Transverse colon (tissue), 4 donors: ENCODE measurements at regions not wholly inside any gene's neighbourhood (a gene's known extent, or its start where the extent isn't known, plus 50 kb on each side); places are given as distances from the start of the nearest gene placed in this dataset.

Experiments used
- EP300 ChIP-seq: sonication (generic); formaldehyde crosslinking; IDR thresholded peaks from one replicate; pipeline ENCODE4 v1.6.1; 2017; ENCODE audit warnings: antibody characterized with exemption, low read depth
- POLR2A ChIP-seq: fragments of 450-650 bp; IDR thresholded peaks from one replicate; pipeline ENCODE4 v1.6.1; 2016; ENCODE audit warnings: antibody characterized with exemption, mild to moderate bottlenecking, moderate library complexity
- POLR2AphosphoS5 ChIP-seq, 3 donors: sonication (generic); formaldehyde crosslinking; IDR thresholded peaks; one replicate each; pipeline ENCODE4 v1.6.1; 2016; ENCODE audit warnings: antibody characterized with exemption in 3 of 3
- TF ChIP-seq, protein P1 (sequence below), 5 experiments: fragments of 200-600 bp in 3 of 5; fragments of 450-650 bp in 2 of 5; sonication (generic) in 3 of 5; IDR thresholded peaks; 1 replicate in 2 of 5; 2 replicates in 3 of 5; pipeline ENCODE4 v1.5.1; 2016 to 2017; ENCODE audit warnings: antibody characterized with exemption in 5 of 5, inconsistent platforms in 3 of 5, mild to moderate bottlenecking in 2 of 5, moderate library complexity in 1 of 5

DNA sequence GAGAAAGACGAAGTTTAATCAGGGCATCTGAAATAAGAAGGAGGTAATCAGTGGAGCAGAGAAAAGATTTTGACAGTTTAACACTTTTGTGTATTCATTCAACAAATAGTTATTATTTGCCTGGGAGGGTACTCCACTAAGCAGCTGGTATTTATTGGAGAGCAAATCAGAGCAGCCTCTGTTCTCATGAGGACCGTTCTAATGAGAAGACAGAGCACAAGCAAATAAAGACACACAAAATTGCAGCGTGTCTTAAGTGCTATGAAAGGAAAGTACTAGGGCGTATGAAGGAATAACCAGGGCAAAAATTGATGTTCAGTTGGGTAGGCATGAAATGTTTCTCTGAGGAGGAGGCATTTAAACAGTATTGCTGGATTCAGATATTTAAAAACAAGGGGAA is 302.9 kb upstream of the RARB start:
- TF ChIP-seq POLR2A (no peak), POLR2AphosphoS5 (IDR thresholded peaks at IDR 0.05) (no peak), EP300 (no peak)
- TF ChIP-seq, protein P1, sequence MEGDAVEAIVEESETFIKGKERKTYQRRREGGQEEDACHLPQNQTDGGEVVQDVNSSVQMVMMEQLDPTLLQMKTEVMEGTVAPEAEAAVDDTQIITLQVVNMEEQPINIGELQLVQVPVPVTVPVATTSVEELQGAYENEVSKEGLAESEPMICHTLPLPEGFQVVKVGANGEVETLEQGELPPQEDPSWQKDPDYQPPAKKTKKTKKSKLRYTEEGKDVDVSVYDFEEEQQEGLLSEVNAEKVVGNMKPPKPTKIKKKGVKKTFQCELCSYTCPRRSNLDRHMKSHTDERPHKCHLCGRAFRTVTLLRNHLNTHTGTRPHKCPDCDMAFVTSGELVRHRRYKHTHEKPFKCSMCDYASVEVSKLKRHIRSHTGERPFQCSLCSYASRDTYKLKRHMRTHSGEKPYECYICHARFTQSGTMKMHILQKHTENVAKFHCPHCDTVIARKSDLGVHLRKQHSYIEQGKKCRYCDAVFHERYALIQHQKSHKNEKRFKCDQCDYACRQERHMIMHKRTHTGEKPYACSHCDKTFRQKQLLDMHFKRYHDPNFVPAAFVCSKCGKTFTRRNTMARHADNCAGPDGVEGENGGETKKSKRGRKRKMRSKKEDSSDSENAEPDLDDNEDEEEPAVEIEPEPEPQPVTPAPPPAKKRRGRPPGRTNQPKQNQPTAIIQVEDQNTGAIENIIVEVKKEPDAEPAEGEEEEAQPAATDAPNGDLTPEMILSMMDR (IDR thresholded peaks at IDR 0.05): no peak
